GM12878 (cell line): ENCODE measurements at regions not wholly inside any gene's neighbourhood (a gene's known extent, or its start where the extent isn't known, plus 50 kb on each side); places are given as distances from the start of the nearest gene placed in this dataset.

Experiments
- BCL11A ChIP-seq: IDR thresholded peaks from 2 replicates; pipeline ENCODE4 v1.6.1; 2011; ENCODE audit warnings: low read depth, low read length
- CREM ChIP-seq: IDR thresholded peaks from 2 replicates; pipeline ENCODE4 v1.6.1; 2014; ENCODE audit warnings: antibody characterized with exemption, low read depth
- DPF2 ChIP-seq: fragments of 450-650 bp; IDR thresholded peaks from 2 replicates; pipeline ENCODE4 v1.6.1; 2017; ENCODE audit warnings: mild to moderate bottlenecking
- FOS ChIP-seq: IDR thresholded peaks from 3 replicates; pipeline ENCODE4 v1.6.1; 2011; ENCODE audit warnings: borderline replicate concordance; ENCODE audit not compliant: insufficient read length; ENCODE audit errors: extremely low read depth
- HCFC1 ChIP-seq: fragments of 150-350 bp; IDR thresholded peaks from 2 replicates; pipeline ENCODE4 v1.6.1; 2014; ENCODE audit warnings: low read length
- TF ChIP-seq, protein P1 (sequence below): IDR thresholded peaks from 2 replicates; pipeline ENCODE4 v1.6.1; 2011; ENCODE audit warnings: borderline replicate concordance, low read depth, mild to moderate bottlenecking, moderate library complexity, mixed read lengths, low read length; ENCODE audit not compliant: insufficient read depth; ENCODE audit errors: extremely low read length
- TF ChIP-seq, protein P2 (sequence below): fragments of 450-650 bp; formaldehyde crosslinking; IDR thresholded peaks from 2 replicates; pipeline ENCODE4 v1.4.0; 2020; ENCODE audit warnings: mild to moderate bottlenecking, moderate library complexity
- TF ChIP-seq, protein P3 (sequence below): IDR thresholded peaks from 2 replicates; pipeline ENCODE4 v1.6.1; 2011; ENCODE audit warnings: low read depth, low read length, improper control_type of control experiment, borderline replicate concordance
- TF ChIP-seq, protein P4 (sequence below): fragments of 450-650 bp; IDR thresholded peaks from 2 replicates; pipeline ENCODE4 v1.6.1; 2017; ENCODE audit warnings: low read depth, mild to moderate bottlenecking, moderate library complexity
- TF ChIP-seq, protein P5 (sequence below), 3 experiments: IDR thresholded peaks in 2 of 3; conservative IDR thresholded peaks in 1 of 3; 2 replicates each; pipeline ENCODE4 v1.5.1; 2011; ENCODE audit warnings: low read depth in 3 of 3, low read length in 3 of 3, mild to moderate bottlenecking in 3 of 3, control low read depth in 2 of 3, moderate library complexity in 2 of 3, inconsistent platforms in 1 of 3, mixed read lengths in 1 of 3; ENCODE audit not compliant: control insufficient read depth in 2 of 3, insufficient read depth in 1 of 3; ENCODE audit errors: extremely low read depth in 1 of 3

DNA sequence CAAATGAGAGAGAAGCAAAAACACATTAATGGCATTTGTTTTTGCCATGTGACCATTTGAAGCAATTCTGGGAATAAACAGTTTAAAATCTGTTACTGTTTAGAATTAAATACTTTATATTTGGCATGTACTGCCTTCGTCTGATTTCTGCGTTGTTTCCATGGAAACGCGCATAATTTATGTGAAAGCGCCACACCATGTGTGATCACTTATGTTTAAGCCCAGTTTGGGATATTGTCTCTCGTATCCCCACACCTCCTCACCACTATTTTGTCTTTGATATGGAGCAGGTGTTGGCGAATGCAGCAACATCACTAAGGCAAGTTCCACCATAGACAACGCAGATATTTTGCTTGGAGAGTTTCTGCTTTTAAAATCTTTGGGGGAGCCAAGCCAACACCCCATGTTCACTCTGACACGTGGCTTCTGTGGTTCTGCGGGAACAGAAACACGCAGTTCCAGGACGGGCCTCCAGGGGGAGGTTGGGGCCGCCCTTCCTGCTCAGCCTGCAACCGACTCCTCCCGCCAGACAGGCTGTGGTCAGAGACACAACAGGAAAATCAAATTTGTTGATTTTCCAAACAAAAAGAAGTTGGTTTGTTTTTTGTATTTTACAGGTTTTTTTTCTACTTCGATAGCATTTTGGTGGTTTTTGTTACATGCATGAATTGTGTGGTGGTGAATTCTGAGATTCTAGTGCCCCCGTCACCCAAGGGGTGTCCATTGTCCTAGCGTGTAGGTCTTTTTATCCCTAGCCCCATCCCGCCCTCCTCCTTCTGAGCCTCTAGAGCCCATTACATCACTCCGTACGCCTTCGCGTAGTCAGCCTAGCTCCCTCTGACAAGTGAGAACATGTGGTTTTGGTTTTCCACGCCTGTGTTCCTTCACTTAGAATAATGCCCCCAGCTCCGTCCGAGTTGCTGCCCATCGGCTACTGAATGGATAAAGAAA is 101.9 kb upstream of the SFSWAP start (continued):
- TF ChIP-seq, protein P1, sequence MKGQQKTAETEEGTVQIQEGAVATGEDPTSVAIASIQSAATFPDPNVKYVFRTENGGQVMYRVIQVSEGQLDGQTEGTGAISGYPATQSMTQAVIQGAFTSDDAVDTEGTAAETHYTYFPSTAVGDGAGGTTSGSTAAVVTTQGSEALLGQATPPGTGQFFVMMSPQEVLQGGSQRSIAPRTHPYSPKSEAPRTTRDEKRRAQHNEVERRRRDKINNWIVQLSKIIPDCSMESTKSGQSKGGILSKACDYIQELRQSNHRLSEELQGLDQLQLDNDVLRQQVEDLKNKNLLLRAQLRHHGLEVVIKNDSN = peak; percentile 16
- TF ChIP-seq, protein P2, sequence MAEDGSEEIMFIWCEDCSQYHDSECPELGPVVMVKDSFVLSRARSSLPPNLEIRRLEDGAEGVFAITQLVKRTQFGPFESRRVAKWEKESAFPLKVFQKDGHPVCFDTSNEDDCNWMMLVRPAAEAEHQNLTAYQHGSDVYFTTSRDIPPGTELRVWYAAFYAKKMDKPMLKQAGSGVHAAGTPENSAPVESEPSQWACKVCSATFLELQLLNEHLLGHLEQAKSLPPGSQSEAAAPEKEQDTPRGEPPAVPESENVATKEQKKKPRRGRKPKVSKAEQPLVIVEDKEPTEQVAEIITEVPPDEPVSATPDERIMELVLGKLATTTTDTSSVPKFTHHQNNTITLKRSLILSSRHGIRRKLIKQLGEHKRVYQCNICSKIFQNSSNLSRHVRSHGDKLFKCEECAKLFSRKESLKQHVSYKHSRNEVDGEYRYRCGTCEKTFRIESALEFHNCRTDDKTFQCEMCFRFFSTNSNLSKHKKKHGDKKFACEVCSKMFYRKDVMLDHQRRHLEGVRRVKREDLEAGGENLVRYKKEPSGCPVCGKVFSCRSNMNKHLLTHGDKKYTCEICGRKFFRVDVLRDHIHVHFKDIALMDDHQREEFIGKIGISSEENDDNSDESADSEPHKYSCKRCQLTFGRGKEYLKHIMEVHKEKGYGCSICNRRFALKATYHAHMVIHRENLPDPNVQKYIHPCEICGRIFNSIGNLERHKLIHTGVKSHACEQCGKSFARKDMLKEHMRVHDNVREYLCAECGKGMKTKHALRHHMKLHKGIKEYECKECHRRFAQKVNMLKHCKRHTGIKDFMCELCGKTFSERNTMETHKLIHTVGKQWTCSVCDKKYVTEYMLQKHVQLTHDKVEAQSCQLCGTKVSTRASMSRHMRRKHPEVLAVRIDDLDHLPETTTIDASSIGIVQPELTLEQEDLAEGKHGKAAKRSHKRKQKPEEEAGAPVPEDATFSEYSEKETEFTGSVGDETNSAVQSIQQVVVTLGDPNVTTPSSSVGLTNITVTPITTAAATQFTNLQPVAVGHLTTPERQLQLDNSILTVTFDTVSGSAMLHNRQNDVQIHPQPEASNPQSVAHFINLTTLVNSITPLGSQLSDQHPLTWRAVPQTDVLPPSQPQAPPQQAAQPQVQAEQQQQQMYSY = no peak
- TF ChIP-seq, protein P3, sequence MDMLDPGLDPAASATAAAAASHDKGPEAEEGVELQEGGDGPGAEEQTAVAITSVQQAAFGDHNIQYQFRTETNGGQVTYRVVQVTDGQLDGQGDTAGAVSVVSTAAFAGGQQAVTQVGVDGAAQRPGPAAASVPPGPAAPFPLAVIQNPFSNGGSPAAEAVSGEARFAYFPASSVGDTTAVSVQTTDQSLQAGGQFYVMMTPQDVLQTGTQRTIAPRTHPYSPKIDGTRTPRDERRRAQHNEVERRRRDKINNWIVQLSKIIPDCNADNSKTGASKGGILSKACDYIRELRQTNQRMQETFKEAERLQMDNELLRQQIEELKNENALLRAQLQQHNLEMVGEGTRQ = no peak; the same call in 1 of the 2 replicates
- TF ChIP-seq CREM = 0 out of 2 replicates have a peak, but pooled peaks have one; percentile 20
- TF ChIP-seq, protein P4, sequence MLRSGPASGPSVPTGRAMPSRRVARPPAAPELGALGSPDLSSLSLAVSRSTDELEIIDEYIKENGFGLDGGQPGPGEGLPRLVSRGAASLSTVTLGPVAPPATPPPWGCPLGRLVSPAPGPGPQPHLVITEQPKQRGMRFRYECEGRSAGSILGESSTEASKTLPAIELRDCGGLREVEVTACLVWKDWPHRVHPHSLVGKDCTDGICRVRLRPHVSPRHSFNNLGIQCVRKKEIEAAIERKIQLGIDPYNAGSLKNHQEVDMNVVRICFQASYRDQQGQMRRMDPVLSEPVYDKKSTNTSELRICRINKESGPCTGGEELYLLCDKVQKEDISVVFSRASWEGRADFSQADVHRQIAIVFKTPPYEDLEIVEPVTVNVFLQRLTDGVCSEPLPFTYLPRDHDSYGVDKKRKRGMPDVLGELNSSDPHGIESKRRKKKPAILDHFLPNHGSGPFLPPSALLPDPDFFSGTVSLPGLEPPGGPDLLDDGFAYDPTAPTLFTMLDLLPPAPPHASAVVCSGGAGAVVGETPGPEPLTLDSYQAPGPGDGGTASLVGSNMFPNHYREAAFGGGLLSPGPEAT = no peak
- no peak for TF ChIP-seq BCL11A
- no peak for TF ChIP-seq HCFC1
- no peak for TF ChIP-seq DPF2
- no peak for TF ChIP-seq FOS
- TF ChIP-seq, protein P5, sequence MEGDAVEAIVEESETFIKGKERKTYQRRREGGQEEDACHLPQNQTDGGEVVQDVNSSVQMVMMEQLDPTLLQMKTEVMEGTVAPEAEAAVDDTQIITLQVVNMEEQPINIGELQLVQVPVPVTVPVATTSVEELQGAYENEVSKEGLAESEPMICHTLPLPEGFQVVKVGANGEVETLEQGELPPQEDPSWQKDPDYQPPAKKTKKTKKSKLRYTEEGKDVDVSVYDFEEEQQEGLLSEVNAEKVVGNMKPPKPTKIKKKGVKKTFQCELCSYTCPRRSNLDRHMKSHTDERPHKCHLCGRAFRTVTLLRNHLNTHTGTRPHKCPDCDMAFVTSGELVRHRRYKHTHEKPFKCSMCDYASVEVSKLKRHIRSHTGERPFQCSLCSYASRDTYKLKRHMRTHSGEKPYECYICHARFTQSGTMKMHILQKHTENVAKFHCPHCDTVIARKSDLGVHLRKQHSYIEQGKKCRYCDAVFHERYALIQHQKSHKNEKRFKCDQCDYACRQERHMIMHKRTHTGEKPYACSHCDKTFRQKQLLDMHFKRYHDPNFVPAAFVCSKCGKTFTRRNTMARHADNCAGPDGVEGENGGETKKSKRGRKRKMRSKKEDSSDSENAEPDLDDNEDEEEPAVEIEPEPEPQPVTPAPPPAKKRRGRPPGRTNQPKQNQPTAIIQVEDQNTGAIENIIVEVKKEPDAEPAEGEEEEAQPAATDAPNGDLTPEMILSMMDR (IDR thresholded peaks at IDR 0.05 in 2 of 3, conservative IDR thresholded peaks at IDR 0.05 in 1 of 3; ENCODE audit: control insufficient read depth in 2 of 3, extremely low read depth in 1 of 3, insufficient read depth in 1 of 3, low read depth in 3 of 3, low read length in 3 of 3) = peak; percentile 54 to 73 (median 68)
